SK-N-SH (cell line): ENCODE measurements at regions not wholly inside any gene's neighbourhood (a gene's known extent, or its start where the extent isn't known, plus 50 kb on each side); places are given as distances from the start of the nearest gene placed in this dataset.

Experiments
- CTCF ChIA-PET: fragments of 300-600, 350-600 bp; formaldehyde crosslinking; extraction: SDS; loops from one replicate; lab custom pipeline; 2021; lab: Yijun Ruan, JAX
- POLR2A ChIA-PET: fragments of 350-600 bp; sonication (Branson Sonifier 250); formaldehyde crosslinking; extraction: SDS; loops from one replicate; lab custom pipeline; 2020; ENCODE audit warnings: antibody characterized with exemption, inconsistent platforms; lab: Yijun Ruan, JAX
- DNase-seq: peaks from one replicate; pipeline ENCODE4 v3.0.0; 2012
- H2AFZ ChIP-seq: fragments of 200-600 bp; sonication (generic); 2 replicates; pipeline ENCODE4 v1.8.1; 2016; ENCODE audit warnings: antibody characterized with exemption, mild to moderate bottlenecking, low read depth
- H3F3A ChIP-seq: fragments of 200-600 bp; sonication (generic); replicated peaks from 2 replicates; pipeline ENCODE3; 2016; ENCODE audit warnings: antibody characterized with exemption, mild to moderate bottlenecking; ENCODE audit not compliant: insufficient read depth
- H3K27ac ChIP-seq, 2 experiments: fragments of 200-500 bp in 1 of 2; fragments of 200-600 bp in 1 of 2; sonication (Bioruptor generic) in 1 of 2; sonication (generic), shearing (Covaris generic) in 1 of 2; 2 replicates each; pipeline versions ENCODE4 v1.5.1 to v1.6.1; 2014 to 2016; ENCODE audit warnings: low read depth in 2 of 2, inconsistent platforms in 1 of 2, low read length in 1 of 2, mild to moderate bottlenecking in 1 of 2, mixed read lengths in 1 of 2
- H3K27me3 ChIP-seq: fragments of 200-600 bp; sonication (generic), shearing (Covaris generic); 2 replicates; pipeline ENCODE4 v1.6.1; 2016; ENCODE audit warnings: mixed run types; ENCODE audit not compliant: insufficient read depth
- H3K36me3 ChIP-seq, 2 experiments: fragments of 200-500 bp in 1 of 2; fragments of 200-600 bp in 1 of 2; sonication (Bioruptor generic) in 1 of 2; sonication (generic) in 1 of 2; replicated peaks in 1 of 2; 2 replicates each; pipeline versions ENCODE3 to v1.5.1; 2014 to 2016; ENCODE audit warnings: low read length in 1 of 2, mild to moderate bottlenecking in 1 of 2; ENCODE audit not compliant: insufficient read depth in 2 of 2, control insufficient read depth in 1 of 2
- H3K4me1 ChIP-seq, 2 experiments: fragments of 200-500 bp in 1 of 2; fragments of 200-600 bp in 1 of 2; sonication (Bioruptor generic) in 1 of 2; sonication (generic), shearing (Covaris generic) in 1 of 2; 2 replicates each; pipeline versions ENCODE4 v1.5.1 to v1.6.1; 2014 to 2016; ENCODE audit warnings: low read depth in 1 of 2, low read length in 1 of 2, mixed run types in 1 of 2; ENCODE audit not compliant: insufficient read depth in 2 of 2, control insufficient read depth in 1 of 2
- H3K4me2 ChIP-seq: fragments of 200-600 bp; sonication (generic), shearing (Covaris generic); 2 replicates; pipeline ENCODE4 v1.6.1; 2017; ENCODE audit warnings: mixed run types
- H3K4me3 ChIP-seq, 2 experiments: fragments of 200-500 bp in 1 of 2; fragments of 200-600 bp in 1 of 2; sonication (Bioruptor generic) in 1 of 2; sonication (generic), shearing (Covaris generic) in 1 of 2; 2 replicates each; pipeline versions ENCODE4 v1.5.1 to v1.8.1; 2014 to 2016; ENCODE audit warnings: low read depth in 2 of 2, inconsistent platforms in 1 of 2, low read length in 1 of 2, mild to moderate bottlenecking in 1 of 2, mixed read lengths in 1 of 2, moderate library complexity in 1 of 2
- H3K79me2 ChIP-seq: fragments of 200-600 bp; sonication (generic); 2 replicates; pipeline ENCODE4 v1.8.1; 2017; ENCODE audit warnings: mild to moderate bottlenecking; ENCODE audit not compliant: insufficient read depth
- H3K9ac ChIP-seq: fragments of 200-600 bp; sonication (generic); 2 replicates; pipeline ENCODE4 v1.6.1; 2017; ENCODE audit warnings: mixed run types
- H3K9me2 ChIP-seq: fragments of 200-600 bp; sonication (generic); 2 replicates; pipeline ENCODE4 v1.6.1; 2017; ENCODE audit warnings: mixed run types
- H3K9me3 ChIP-seq: fragments of 200-600 bp; sonication (generic); 2 replicates; pipeline ENCODE4 v1.6.1; 2017; ENCODE audit warnings: mixed run types, mild to moderate bottlenecking, moderate library complexity
- H4K20me1 ChIP-seq: fragments of 200-600 bp; sonication (generic); 2 replicates; pipeline ENCODE4 v1.6.1; 2017; ENCODE audit warnings: mild to moderate bottlenecking, mixed run types; ENCODE audit not compliant: insufficient read depth
- EZH2phosphoT487 ChIP-seq: fragments of 200-600 bp; sonication (generic); IDR thresholded peaks from 2 replicates; pipeline ENCODE4 v1.6.1; 2017; ENCODE audit warnings: low read depth, mixed run types, mild to moderate bottlenecking, antibody characterized with exemption, moderate library complexity, borderline replicate concordance
- FOSL2 ChIP-seq: IDR thresholded peaks from 2 replicates; pipeline ENCODE4 v1.4.0; 2012; ENCODE audit warnings: low read depth, mild to moderate bottlenecking, moderate library complexity, borderline replicate concordance
- FOXM1 ChIP-seq: IDR thresholded peaks from 2 replicates; pipeline ENCODE4 v1.4.0; 2012; ENCODE audit warnings: low read depth, mild to moderate bottlenecking
- IRF3 ChIP-seq: fragments of 150-350 bp; IDR thresholded peaks from 2 replicates; pipeline ENCODE4 v1.6.1; 2016; ENCODE audit warnings: mild to moderate bottlenecking, low read depth, low read length
- JUND ChIP-seq: IDR thresholded peaks from 2 replicates; pipeline ENCODE4 v1.4.0; 2012
- MXI1 ChIP-seq: IDR thresholded peaks from 2 replicates; pipeline ENCODE4 v1.6.1; 2012; ENCODE audit warnings: mild to moderate bottlenecking, low read depth, low read length, improper control_type of control experiment
- NFIC ChIP-seq: IDR thresholded peaks from 2 replicates; pipeline ENCODE4 v1.4.0; 2012; ENCODE audit warnings: borderline replicate concordance
- PBX3 ChIP-seq: IDR thresholded peaks from 2 replicates; pipeline ENCODE4; 2012
- POLR2AphosphoS5 ChIP-seq: IDR thresholded peaks from 2 replicates; pipeline ENCODE4 v1.6.1; 2012; ENCODE audit warnings: low read depth, low read length
- RAD21 ChIP-seq: IDR thresholded peaks from 2 replicates; pipeline ENCODE4 v1.6.1; 2012; ENCODE audit warnings: mild to moderate bottlenecking, low read length
- RCOR1 ChIP-seq: fragments of 150-350 bp; IDR thresholded peaks from 2 replicates; pipeline ENCODE4 v1.6.1; 2017; ENCODE audit warnings: antibody characterized with exemption, low read length
- RFX5 ChIP-seq: IDR thresholded peaks from 2 replicates; pipeline ENCODE4 v1.6.1; 2012; ENCODE audit warnings: mild to moderate bottlenecking, improper control_type of control experiment, low read length
- RXRA ChIP-seq: IDR thresholded peaks from 2 replicates; pipeline ENCODE4 v1.4.0; 2012; ENCODE audit warnings: low read depth, mild to moderate bottlenecking, borderline replicate concordance
- TCF12 ChIP-seq: IDR thresholded peaks from 2 replicates; pipeline ENCODE4 v1.4.0; 2012
- USF1 ChIP-seq: IDR thresholded peaks from 2 replicates; pipeline ENCODE4 v1.4.0; 2012; ENCODE audit warnings: low read depth, borderline replicate concordance
- YY1 ChIP-seq: IDR thresholded peaks from 2 replicates; pipeline ENCODE4 v1.4.0; 2012; ENCODE audit warnings: low read depth, mild to moderate bottlenecking
- WGBS: methylation state at CpG from one replicate; pipeline ENCODE4 v1.1.6; 2017; ENCODE audit warnings: low lambda C conversion rate; 5-methylcytosine and 5-hydroxymethylcytosine counted together
- TF ChIP-seq, protein P1 (sequence below): IDR thresholded peaks from 2 replicates; pipeline ENCODE4 v1.4.0; 2012; ENCODE audit warnings: low read depth, borderline replicate concordance
- TF ChIP-seq, protein P2 (sequence below): fragments of 200-600 bp; sonication (generic); IDR thresholded peaks from 2 replicates; pipeline ENCODE4 v1.6.1; 2017; ENCODE audit warnings: antibody characterized with exemption, mild to moderate bottlenecking, moderate library complexity

DNA sequence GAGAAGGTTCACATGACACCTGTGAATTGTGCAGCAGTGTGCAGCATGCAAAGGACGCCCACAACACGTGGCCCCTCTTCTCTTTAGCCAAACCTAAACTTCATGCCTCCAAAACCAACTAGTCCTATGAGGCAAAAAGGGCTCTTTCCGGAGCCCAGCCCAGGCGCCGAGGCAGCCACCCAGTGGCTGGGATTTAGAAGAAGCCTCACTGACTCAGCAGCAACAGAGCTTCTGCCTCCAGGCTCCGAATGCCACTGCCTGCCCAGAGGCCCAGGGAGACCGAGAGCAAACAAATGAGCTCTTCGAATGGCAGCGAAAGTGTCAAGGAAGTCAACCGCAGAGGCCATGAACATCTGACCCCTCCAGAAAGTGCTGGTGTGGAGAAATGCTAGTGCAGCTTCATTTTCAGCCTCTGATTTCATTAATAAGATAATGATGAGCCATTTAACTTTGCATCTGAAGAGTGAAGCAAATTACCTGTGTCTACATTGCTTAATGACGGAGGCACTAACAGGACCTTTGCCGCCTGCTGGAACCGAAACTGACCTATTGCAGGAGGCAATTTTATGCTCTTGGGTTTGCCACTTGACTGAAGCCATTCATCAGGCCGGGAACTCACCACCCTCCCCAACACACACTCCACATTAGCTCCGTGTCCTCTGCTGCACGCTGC, 157.7 kb upstream of the RPL38 start:
- no peak for DNase-seq
- H4K20me1 ChIP-seq, result no peaks in the 10 kb centered on the region
- H3K27ac ChIP-seq, result no peak overlapping the region
- no peaks in the 10 kb centered on the region for H3K27me3 ChIP-seq
- no peak overlapping the region for H3K4me3 ChIP-seq
- H3K9me2 ChIP-seq, result no peaks in the 10 kb centered on the region
- H2AFZ ChIP-seq, result no peak overlapping the region
- CTCF ChIA-PET, result interaction anchor here (0.6 to 1.6 kb wide), 6 partner anchors 11 to 326 kb away, joined by 3 to 5 read pairs (median 4); no protein-coding TSS in a partner anchor
- peaks cover 0 to 7% of the 10 kb centered on the region in 2 experiments; a peak in 1 of 4 replicates for H3K4me1 ChIP-seq
- WGBS, result 34% methylated on average over 14 of the region's 16 CpGs
- no peak for TF ChIP-seq JUND
- no peak for TF ChIP-seq YY1
- no peak for TF ChIP-seq RAD21
- no peak for TF ChIP-seq NFIC
- TF ChIP-seq PBX3, result no peak
- TF ChIP-seq, protein P1, sequence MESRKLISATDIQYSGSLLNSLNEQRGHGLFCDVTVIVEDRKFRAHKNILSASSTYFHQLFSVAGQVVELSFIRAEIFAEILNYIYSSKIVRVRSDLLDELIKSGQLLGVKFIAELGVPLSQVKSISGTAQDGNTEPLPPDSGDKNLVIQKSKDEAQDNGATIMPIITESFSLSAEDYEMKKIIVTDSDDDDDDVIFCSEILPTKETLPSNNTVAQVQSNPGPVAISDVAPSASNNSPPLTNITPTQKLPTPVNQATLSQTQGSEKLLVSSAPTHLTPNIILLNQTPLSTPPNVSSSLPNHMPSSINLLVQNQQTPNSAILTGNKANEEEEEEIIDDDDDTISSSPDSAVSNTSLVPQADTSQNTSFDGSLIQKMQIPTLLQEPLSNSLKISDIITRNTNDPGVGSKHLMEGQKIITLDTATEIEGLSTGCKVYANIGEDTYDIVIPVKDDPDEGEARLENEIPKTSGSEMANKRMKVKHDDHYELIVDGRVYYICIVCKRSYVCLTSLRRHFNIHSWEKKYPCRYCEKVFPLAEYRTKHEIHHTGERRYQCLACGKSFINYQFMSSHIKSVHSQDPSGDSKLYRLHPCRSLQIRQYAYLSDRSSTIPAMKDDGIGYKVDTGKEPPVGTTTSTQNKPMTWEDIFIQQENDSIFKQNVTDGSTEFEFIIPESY, result no peak
- TF ChIP-seq MXI1, result no peak
- TF ChIP-seq, protein P2, sequence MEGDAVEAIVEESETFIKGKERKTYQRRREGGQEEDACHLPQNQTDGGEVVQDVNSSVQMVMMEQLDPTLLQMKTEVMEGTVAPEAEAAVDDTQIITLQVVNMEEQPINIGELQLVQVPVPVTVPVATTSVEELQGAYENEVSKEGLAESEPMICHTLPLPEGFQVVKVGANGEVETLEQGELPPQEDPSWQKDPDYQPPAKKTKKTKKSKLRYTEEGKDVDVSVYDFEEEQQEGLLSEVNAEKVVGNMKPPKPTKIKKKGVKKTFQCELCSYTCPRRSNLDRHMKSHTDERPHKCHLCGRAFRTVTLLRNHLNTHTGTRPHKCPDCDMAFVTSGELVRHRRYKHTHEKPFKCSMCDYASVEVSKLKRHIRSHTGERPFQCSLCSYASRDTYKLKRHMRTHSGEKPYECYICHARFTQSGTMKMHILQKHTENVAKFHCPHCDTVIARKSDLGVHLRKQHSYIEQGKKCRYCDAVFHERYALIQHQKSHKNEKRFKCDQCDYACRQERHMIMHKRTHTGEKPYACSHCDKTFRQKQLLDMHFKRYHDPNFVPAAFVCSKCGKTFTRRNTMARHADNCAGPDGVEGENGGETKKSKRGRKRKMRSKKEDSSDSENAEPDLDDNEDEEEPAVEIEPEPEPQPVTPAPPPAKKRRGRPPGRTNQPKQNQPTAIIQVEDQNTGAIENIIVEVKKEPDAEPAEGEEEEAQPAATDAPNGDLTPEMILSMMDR, result no peak
- TF ChIP-seq FOXM1, result no peak
- TF ChIP-seq TCF12, result no peak
- no peak for TF ChIP-seq RFX5
- TF ChIP-seq USF1, result no peak
- no peak for TF ChIP-seq FOSL2
- TF ChIP-seq POLR2AphosphoS5, result no peak
- TF ChIP-seq EZH2phosphoT487, result no peak
- TF ChIP-seq IRF3, result no peak
- no peak for TF ChIP-seq RCOR1
- no peak for TF ChIP-seq RXRA
- POLR2A ChIA-PET, result no interaction called here
- H3K9ac ChIP-seq, result no peak overlapping the region
- no peaks in the 10 kb centered on the region for H3K36me3 ChIP-seq
- H3K79me2 ChIP-seq, result no peaks in the 10 kb centered on the region
- H3F3A ChIP-seq, result no peaks in the 10 kb centered on the region
- H3K9me3 ChIP-seq, result 0 out of 2 replicates have a peak, but pooled peaks cover 3% of the 10 kb centered on the region
- no peak overlapping the region for H3K4me2 ChIP-seq
